Colonic mucosa (tissue), 4 donors: ENCODE measurements at regions not wholly inside any gene's neighbourhood (a gene's known extent, or its start where the extent isn't known, plus 50 kb on each side); places are given as distances from the start of the nearest gene placed in this dataset.

Experiments used
- DNase-seq: peaks from one replicate; pipeline ENCODE4 v3.0.0-alpha.2; 2020
- H3K27ac ChIP-seq: fragments of 200-600 bp; one replicate; pipeline ENCODE4 v1.8.0; 2021
- H3K27me3 ChIP-seq: fragments of 200-600 bp; one replicate; pipeline ENCODE4 v1.8.0; 2021
- H3K36me3 ChIP-seq: fragments of 200-600 bp; one replicate; pipeline ENCODE4 v1.8.0; 2021
- H3K4me1 ChIP-seq: fragments of 200-600 bp; one replicate; pipeline ENCODE4 v1.8.0; 2021; ENCODE audit warnings: mild to moderate bottlenecking
- H3K4me3 ChIP-seq: fragments of 200-600 bp; one replicate; pipeline ENCODE4 v1.8.0; 2021
- H3K9ac ChIP-seq, 2 donors: one replicate each; pipeline ENCODE4 v1.7.0; 2013; ENCODE audit warnings: control low read depth in 2 of 2, low read depth in 2 of 2, low read length in 2 of 2
- H3K9me3 ChIP-seq: fragments of 200-600 bp; one replicate; pipeline ENCODE4 v1.8.0; 2021
- CTCF ChIP-seq: fragments of 200-600 bp; IDR thresholded peaks from one replicate; pipeline ENCODE4 v1.8.0; 2022; ENCODE audit warnings: antibody characterized with exemption, mild to moderate bottlenecking
- intact Hi-C: fragments of 100-400 bp; cut with DNase I; formaldehyde crosslinking; loops from one replicate; pipeline ENCODE4 v1.14.1; 2022
- donor health status: healthy.
- donor health status: DM: no; HTN: no; CAD: no.
- donor health status: DM: no; HTN: no; CAD: no.

- TF ChIP-seq CTCF, result no peak
- intact Hi-C loops, result no loop called here
Observed at GRCh38 chr2:151197184-151198108, 64.2 kb downstream of the RBM43 start.

DNA sequence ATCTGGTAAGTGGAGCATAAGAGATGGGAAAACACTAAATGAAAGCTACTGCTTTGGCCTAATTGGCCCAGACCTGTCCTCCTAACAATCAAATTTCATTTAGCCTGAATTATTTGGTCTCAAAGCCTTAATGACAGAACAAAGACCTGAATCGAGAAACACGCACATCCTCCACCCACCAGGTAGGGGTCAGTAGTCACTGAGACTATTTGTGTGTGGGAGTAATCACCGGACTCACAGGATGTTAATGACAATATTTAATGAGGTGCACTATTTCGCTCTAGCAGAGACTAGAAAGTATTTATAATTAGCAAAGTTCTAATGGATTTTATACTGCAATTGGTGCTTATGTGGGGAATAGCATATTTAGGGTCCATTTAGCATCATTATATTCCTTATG, 68.1 kb downstream of the RBM43 start:
- TF ChIP-seq CTCF, result no peak

More at GRCh38 chr2:151197184-151198108, 64.2 kb downstream of the RBM43 start:
- Histone ChIP-seq H3K36me3 (no peaks in the 10 kb centered on the region), H3K27me3 (no peaks in the 10 kb centered on the region), H3K4me1 (no peaks in the 10 kb centered on the region), H3K9ac (no peak overlapping the region), H3K9me3 (no peaks in the 10 kb centered on the region), H3K27ac (no peak overlapping the region), H3K4me3 (no peak overlapping the region)
- DNase-seq, result no peak

DNA sequence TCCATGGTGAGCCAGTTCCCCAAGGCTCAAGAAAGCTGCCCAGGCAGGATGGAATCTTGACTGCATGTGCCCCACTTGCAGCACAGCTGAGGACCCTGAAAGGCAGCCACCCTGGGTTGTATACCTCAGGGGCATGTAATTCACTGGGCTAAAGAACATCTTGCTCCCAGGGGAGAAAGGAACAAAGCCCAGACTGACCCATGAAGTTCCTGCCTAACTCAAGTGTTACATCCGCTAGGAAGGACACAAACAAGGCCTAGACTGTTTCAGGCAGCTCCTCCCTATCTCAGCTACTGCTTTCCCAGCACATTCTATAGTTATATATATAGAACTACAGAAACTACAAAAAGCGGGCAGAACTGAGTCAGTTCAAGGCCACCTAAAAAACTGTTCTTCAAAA, 69.0 kb downstream of the RBM43 start:
- no peak overlapping the region for H3K27ac ChIP-seq
- intact Hi-C loops, result no loop called here
- H3K9ac ChIP-seq, result no peak overlapping the region
- no peak for DNase-seq
- no peaks in the 10 kb centered on the region for H3K36me3 ChIP-seq
- no peaks in the 10 kb centered on the region for H3K4me1 ChIP-seq
- no peak overlapping the region for H3K4me3 ChIP-seq
- H3K27me3 ChIP-seq, result no peaks in the 10 kb centered on the region
- no peak for TF ChIP-seq CTCF
- no peaks in the 10 kb centered on the region for H3K9me3 ChIP-seq

More for the DNA sequence above, 68.1 kb downstream of the RBM43 start:
- Histone ChIP-seq H3K4me1 (no peaks in the 10 kb centered on the region), H3K27ac (no peak overlapping the region), H3K36me3 (no peaks in the 10 kb centered on the region), H3K27me3 (no peaks in the 10 kb centered on the region), H3K9ac (no peak overlapping the region), H3K4me3 (no peak overlapping the region), H3K9me3 (no peaks in the 10 kb centered on the region)
- DNase-seq, result no peak
- intact Hi-C loops, result no loop called here

DNA sequence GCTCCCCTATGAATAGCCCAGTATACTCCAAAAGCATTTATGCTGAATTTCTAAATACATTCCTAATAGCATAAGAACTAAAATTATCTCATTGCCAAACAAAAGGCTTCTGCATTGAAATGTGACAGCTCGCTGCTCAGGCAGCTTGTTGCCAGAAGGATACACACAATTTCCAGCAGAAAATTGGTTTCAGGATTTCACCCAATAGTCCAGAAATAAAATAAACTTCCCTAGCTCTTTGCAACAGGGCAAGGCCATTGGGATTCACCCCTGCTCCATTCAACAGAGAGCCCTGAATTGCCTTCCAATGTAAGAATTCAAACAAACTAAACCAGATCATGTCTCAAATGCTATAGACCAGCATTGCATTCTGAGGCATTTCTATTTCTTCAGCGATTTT, 70.7 kb downstream of the RBM43 start:
- Histone ChIP-seq H3K27ac (no peak overlapping the region), H3K27me3 (no peaks in the 10 kb centered on the region), H3K9me3 (no peaks in the 10 kb centered on the region), H3K36me3 (no peaks in the 10 kb centered on the region), H3K4me3 (no peak overlapping the region), H3K4me1 (no peaks in the 10 kb centered on the region), H3K9ac (no peak overlapping the region)
- intact Hi-C loops, result no loop called here
- no peak for DNase-seq
- no peak for TF ChIP-seq CTCF

GRCh38 chr2:151189125-151189524, 72.5 kb downstream of the RBM43 start:
- Histone ChIP-seq H3K27me3 (no peaks in the 10 kb centered on the region), H3K4me3 (no peak overlapping the region), H3K9ac (no peak overlapping the region), H3K36me3 (no peaks in the 10 kb centered on the region), H3K9me3 (no peaks in the 10 kb centered on the region), H3K4me1 (no peaks in the 10 kb centered on the region), H3K27ac (no peak overlapping the region)
- DNase-seq, result no peak
- intact Hi-C loops, result no loop called here
- TF ChIP-seq CTCF, result no peak
